Astrocyte (in vitro differentiated cells and primary cell): ENCODE measurements at regions not wholly inside any gene's neighbourhood (a gene's known extent, or its start where the extent isn't known, plus 50 kb on each side); places are given as distances from the start of the nearest gene placed in this dataset.

Experiments
- DNase-seq: peaks from one replicate; pipeline ENCODE4 v3.0.0-alpha.2; 2010; ENCODE audit warnings: low read depth
- FAIRE-seq: peaks from 2 replicates; lab custom pipeline; 2011; peaks lifted over from hg19 to GRCh38; lab: Jason Lieb, UNC
- H2AFZ ChIP-seq: 2 replicates; pipeline ENCODE4 v1.6.0; 2012; ENCODE audit warnings: low read depth, low read length, inconsistent platforms
- H3K27ac ChIP-seq: 2 replicates; pipeline ENCODE4 v1.5.1; 2011; ENCODE audit warnings: low read depth, low read length, inconsistent platforms
- H3K27me3 ChIP-seq: 2 replicates; pipeline ENCODE4 v1.6.0; 2011; ENCODE audit warnings: low read length, inconsistent platforms; ENCODE audit not compliant: insufficient read depth
- H3K36me3 ChIP-seq: 2 replicates; pipeline ENCODE4 v1.5.1; 2011; ENCODE audit warnings: low read length, inconsistent platforms; ENCODE audit not compliant: insufficient read depth
- H3K4me1 ChIP-seq: 2 replicates; pipeline ENCODE4 v1.5.1; 2011; ENCODE audit warnings: low read length, inconsistent platforms; ENCODE audit not compliant: insufficient read depth
- H3K4me2 ChIP-seq: 2 replicates; pipeline ENCODE4 v1.6.0; 2012; ENCODE audit warnings: low read length, inconsistent platforms
- H3K4me3 ChIP-seq: 2 replicates; pipeline ENCODE4 v1.5.1; 2011; ENCODE audit warnings: low read depth, mild to moderate bottlenecking, low read length, inconsistent platforms; ENCODE audit not compliant: insufficient read depth
- H3K79me2 ChIP-seq: 2 replicates; pipeline ENCODE4 v1.6.0; 2012; ENCODE audit warnings: mild to moderate bottlenecking, low read length, inconsistent platforms; ENCODE audit not compliant: insufficient read depth
- H3K9ac ChIP-seq: 2 replicates; pipeline ENCODE4 v1.6.0; 2012; ENCODE audit warnings: mild to moderate bottlenecking, low read length, inconsistent platforms
- H3K9me3 ChIP-seq: 2 replicates; pipeline ENCODE4 v1.5.1; 2012; ENCODE audit warnings: low read depth, mild to moderate bottlenecking, low read length, inconsistent platforms; ENCODE audit not compliant: insufficient read depth
- H4K20me1 ChIP-seq: 2 replicates; pipeline ENCODE4 v1.6.0; 2012; ENCODE audit warnings: low read length, inconsistent platforms; ENCODE audit not compliant: insufficient read depth
- H3K27ac Mint-ChIP-seq: one replicate; pipeline ENCODE4 v1.8.0; 2021; ENCODE audit warnings: mild to moderate bottlenecking, mixed read lengths; ENCODE audit not compliant: unreplicated experiment
- H3K27me3 Mint-ChIP-seq: one replicate; pipeline ENCODE4 v1.8.0; 2021; ENCODE audit warnings: low read depth, mixed read lengths; ENCODE audit not compliant: unreplicated experiment
- H3K36me3 Mint-ChIP-seq: one replicate; pipeline ENCODE4 v1.8.0; 2021; ENCODE audit warnings: low read depth, mixed read lengths; ENCODE audit not compliant: unreplicated experiment
- H3K4me1 Mint-ChIP-seq: one replicate; pipeline ENCODE4 v1.8.0; 2021; ENCODE audit warnings: low read depth, mixed read lengths; ENCODE audit not compliant: unreplicated experiment
- H3K4me3 Mint-ChIP-seq: one replicate; pipeline ENCODE4 v1.8.0; 2021; ENCODE audit warnings: mild to moderate bottlenecking, moderate library complexity, mixed read lengths; ENCODE audit not compliant: unreplicated experiment
- H3K9me3 Mint-ChIP-seq: one replicate; pipeline ENCODE4 v1.8.0; 2021; ENCODE audit warnings: mild to moderate bottlenecking, mixed read lengths; ENCODE audit not compliant: unreplicated experiment
- EZH2 ChIP-seq: IDR thresholded peaks from 2 replicates; pipeline ENCODE4 v1.6.1; 2012; ENCODE audit warnings: mild to moderate bottlenecking, low read length, inconsistent platforms; ENCODE audit not compliant: insufficient read depth
- TF ChIP-seq, protein P1 (sequence below): IDR thresholded peaks from 2 replicates; pipeline ENCODE4 v1.5.1; 2011; ENCODE audit warnings: low read depth, mild to moderate bottlenecking, inconsistent platforms, low read length, moderate library complexity; ENCODE audit not compliant: insufficient read depth

DNA sequence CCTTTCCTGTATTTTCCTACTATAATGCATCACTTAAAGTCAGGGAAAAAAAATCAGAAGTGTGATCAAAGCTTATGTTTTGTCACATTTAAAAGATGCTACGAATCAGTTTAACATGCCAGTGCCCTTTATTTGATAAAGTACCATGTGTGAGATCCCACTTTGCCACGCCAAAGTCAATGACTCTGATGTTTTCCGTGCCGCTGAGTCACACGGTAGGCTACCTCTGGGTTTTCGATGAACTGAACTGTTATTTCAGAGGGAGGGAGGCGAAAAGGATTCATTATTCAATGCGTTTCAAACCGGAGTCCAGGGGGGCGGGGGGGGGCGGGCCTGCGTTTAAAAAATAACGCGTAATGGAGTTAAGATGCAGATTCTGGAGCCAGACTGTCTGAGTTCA, 203.0 kb downstream of the ABHD5 start:
- H3K9ac ChIP-seq, result peak overlapping the region; percentile 79
- H3K36me3 ChIP-seq, result no peaks in the 10 kb centered on the region
- peak; percentile 20 for DNase-seq
- TF ChIP-seq EZH2, result no peak
- TF ChIP-seq, protein P1, sequence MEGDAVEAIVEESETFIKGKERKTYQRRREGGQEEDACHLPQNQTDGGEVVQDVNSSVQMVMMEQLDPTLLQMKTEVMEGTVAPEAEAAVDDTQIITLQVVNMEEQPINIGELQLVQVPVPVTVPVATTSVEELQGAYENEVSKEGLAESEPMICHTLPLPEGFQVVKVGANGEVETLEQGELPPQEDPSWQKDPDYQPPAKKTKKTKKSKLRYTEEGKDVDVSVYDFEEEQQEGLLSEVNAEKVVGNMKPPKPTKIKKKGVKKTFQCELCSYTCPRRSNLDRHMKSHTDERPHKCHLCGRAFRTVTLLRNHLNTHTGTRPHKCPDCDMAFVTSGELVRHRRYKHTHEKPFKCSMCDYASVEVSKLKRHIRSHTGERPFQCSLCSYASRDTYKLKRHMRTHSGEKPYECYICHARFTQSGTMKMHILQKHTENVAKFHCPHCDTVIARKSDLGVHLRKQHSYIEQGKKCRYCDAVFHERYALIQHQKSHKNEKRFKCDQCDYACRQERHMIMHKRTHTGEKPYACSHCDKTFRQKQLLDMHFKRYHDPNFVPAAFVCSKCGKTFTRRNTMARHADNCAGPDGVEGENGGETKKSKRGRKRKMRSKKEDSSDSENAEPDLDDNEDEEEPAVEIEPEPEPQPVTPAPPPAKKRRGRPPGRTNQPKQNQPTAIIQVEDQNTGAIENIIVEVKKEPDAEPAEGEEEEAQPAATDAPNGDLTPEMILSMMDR, result no peak
- Mint-ChIP-seq H3K4me3 (peak overlapping the region; percentile 73), H3K27ac (no peak overlapping the region), H3K9me3 (peaks cover 8% of the 10 kb centered on the region), H3K27me3 (peaks cover 5% of the 10 kb centered on the region), H3K4me1 (peaks cover 4% of the 10 kb centered on the region), H3K36me3 (peaks cover 6% of the 10 kb centered on the region)
- no peaks in the 10 kb centered on the region for H3K79me2 ChIP-seq
- H3K9me3 ChIP-seq, result no peaks in the 10 kb centered on the region
- peak overlapping the region; percentile 69 for H3K4me3 ChIP-seq
- peak overlapping the region; percentile 91 for H3K4me2 ChIP-seq
- no peak for FAIRE-seq
- H4K20me1 ChIP-seq, result no peaks in the 10 kb centered on the region
- peak overlapping the region; percentile 69 for H3K27ac ChIP-seq
- H2AFZ ChIP-seq, result peak overlapping the region; percentile 95
- no peaks in the 10 kb centered on the region for H3K27me3 ChIP-seq
- peaks cover 14% of the 10 kb centered on the region for H3K4me1 ChIP-seq

DNA sequence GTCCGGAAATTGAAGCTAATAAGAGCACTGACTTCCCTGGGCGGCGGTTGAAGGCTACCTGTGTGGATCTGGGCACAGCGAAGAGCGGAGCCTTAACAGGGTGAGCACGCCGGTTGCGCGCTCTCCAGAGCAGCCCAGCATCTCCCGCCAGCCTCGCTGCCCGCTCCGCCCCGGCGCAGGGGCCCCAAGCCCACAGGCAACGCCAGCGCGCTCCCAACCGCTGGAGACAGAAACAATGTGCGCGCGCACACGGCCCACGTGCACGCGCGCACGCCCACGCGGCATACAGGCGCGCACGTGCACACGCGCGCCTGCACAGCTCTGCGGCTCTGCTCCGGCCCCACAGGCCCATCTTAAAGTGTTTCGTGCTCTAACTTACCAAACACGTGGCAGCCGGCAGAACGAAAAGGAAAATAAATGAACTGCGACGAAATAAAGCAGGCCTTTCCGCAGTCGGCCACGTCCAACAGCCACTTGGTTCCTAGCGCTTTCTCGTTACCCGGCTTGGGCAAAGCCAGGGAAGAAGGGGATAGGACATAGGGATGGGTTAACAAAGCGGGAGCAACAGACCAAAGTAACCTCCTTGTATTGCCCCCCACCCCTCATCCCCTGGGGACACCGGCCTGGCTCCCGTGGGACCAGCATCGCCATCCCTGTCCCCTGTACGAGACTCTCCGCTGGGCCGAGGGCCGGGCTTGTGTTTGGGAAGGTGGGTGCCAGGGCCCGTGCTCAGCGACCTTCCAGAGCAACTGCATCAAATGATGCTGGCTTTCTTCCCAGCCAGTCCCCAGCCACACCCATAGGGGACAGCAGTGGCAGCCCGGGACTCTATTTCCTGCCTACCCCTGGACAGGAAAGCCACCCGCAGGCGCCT, 203.7 kb downstream of the ABHD5 start:
- H3K36me3 Mint-ChIP-seq, result peaks cover 6% of the 10 kb centered on the region
- peaks cover 10% of the 10 kb centered on the region for H3K9me3 Mint-ChIP-seq
- peaks cover 6% of the 10 kb centered on the region for H3K4me1 Mint-ChIP-seq
- no peaks in the 10 kb centered on the region for H3K36me3 ChIP-seq
- no peak for FAIRE-seq
- peak overlapping the region; percentile 44 for H3K27ac Mint-ChIP-seq
- no peaks in the 10 kb centered on the region for H3K9me3 ChIP-seq
- peak overlapping the region; percentile 69 for H3K27ac ChIP-seq
- H2AFZ ChIP-seq, result peak overlapping the region; percentile 95
- H3K9ac ChIP-seq, result peak overlapping the region; percentile 79
- no peaks in the 10 kb centered on the region for H3K27me3 ChIP-seq
- H3K79me2 ChIP-seq, result no peaks in the 10 kb centered on the region
- no peak for TF ChIP-seq EZH2
- TF ChIP-seq, protein P1, result no peak
- peaks cover 6% of the 10 kb centered on the region for H3K27me3 Mint-ChIP-seq
- peak overlapping the region; percentile 73 for H3K4me3 Mint-ChIP-seq
- H3K4me1 ChIP-seq, result peaks cover 14% of the 10 kb centered on the region
- peak overlapping the region; percentile 69 for H3K4me3 ChIP-seq
- H3K4me2 ChIP-seq, result peak overlapping the region; percentile 91
- peak; percentile 65 for DNase-seq
- no peaks in the 10 kb centered on the region for H4K20me1 ChIP-seq

DNA sequence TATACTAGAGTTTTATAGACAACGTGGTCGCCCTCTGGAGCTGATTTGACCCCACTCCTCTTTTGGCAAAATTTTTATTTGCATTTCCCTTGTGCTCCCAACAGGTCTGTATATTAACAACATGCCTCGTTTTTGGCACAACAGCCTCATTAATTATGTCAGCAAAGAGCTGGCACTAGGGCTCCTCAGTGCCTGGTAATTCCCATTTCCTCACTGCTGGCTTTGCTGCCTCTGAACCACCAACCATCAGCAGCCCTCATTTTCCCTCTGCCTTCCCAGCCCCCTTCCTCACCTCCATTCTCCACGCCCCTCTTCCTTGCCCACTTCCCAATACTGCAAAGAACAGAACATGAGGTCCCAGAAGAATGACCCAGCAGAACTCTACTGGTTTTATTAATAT, 204.8 kb downstream of the ABHD5 start:
- FAIRE-seq, result no peak
- no peak for TF ChIP-seq EZH2
- TF ChIP-seq, protein P1, result no peak
- Mint-ChIP-seq H3K4me1 (peaks cover 7% of the 10 kb centered on the region), H3K9me3 (peaks cover 11% of the 10 kb centered on the region), H3K36me3 (peaks cover 6% of the 10 kb centered on the region), H3K4me3 (no peak overlapping the region), H3K27me3 (peaks cover 7% of the 10 kb centered on the region), H3K27ac (no peak overlapping the region)
- H3K4me3 ChIP-seq, result no peak overlapping the region
- H4K20me1 ChIP-seq, result no peaks in the 10 kb centered on the region
- no peaks in the 10 kb centered on the region for H3K9me3 ChIP-seq
- H3K4me2 ChIP-seq, result no peak overlapping the region
- H3K4me1 ChIP-seq, result peaks cover 14% of the 10 kb centered on the region
- no peak overlapping the region for H3K9ac ChIP-seq
- no peaks in the 10 kb centered on the region for H3K27me3 ChIP-seq
- H3K36me3 ChIP-seq, result no peaks in the 10 kb centered on the region
- H3K27ac ChIP-seq, result no peak overlapping the region
- H2AFZ ChIP-seq, result no peak overlapping the region
- H3K79me2 ChIP-seq, result no peaks in the 10 kb centered on the region
- DNase-seq, result no peak
